GM19099 (cell line): ENCODE measurements at regions not wholly inside any gene's neighbourhood (a gene's known extent, or its start where the extent isn't known, plus 50 kb on each side); places are given as distances from the start of the nearest gene placed in this dataset.

Source experiments
- POLR2A ChIP-seq: IDR thresholded peaks from 3 replicates; pipeline ENCODE4 v1.6.1; 2011; ENCODE audit warnings: low read depth; ENCODE audit not compliant: insufficient read length; ENCODE audit errors: extremely low read depth

DNA sequence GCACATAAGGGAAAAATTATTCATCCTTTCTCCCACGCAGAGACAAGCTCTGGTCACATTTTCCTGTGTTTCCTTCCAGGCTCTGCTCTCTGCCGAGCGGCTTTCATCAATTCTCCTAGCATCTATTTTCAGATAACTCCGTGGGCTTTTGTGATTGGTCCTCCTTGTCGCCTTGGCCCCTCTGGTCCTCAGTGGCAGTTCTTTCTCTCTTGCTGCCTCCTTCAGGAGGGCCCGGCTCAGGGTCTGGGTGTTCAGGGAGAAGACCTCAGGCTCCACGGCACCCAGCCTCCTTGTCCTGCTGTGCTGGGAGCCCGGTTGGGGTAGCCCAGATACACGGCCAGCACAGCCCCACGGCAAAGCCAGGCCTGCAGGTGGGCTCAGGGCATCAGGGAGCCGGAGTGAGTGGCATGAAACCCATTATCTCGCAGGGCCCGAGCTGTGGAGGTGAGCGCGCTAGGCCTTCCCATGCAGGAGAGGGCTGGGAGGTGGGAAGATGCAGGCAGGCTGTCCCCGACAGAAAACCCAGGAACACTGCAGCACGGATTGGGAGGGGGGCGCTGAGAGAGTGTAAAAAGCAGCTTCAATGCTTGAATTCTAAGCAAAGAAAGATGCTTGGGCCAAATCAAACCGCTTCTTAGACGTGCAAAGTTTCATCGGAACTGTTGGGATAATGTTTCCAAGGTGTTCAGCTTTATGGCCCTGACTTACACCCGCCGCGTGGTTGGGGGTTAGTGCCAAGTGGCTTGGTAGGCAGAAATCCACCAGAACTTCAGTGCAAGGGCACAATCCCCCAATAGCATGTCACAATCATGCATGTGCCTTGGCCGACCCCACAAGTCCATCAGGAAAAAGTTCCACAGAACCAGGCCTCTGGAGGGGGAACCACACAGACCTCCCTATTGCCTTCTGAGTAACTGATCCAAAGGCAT is 81.9 kb upstream of the WNT7B start:
- no peak for TF ChIP-seq POLR2A

DNA sequence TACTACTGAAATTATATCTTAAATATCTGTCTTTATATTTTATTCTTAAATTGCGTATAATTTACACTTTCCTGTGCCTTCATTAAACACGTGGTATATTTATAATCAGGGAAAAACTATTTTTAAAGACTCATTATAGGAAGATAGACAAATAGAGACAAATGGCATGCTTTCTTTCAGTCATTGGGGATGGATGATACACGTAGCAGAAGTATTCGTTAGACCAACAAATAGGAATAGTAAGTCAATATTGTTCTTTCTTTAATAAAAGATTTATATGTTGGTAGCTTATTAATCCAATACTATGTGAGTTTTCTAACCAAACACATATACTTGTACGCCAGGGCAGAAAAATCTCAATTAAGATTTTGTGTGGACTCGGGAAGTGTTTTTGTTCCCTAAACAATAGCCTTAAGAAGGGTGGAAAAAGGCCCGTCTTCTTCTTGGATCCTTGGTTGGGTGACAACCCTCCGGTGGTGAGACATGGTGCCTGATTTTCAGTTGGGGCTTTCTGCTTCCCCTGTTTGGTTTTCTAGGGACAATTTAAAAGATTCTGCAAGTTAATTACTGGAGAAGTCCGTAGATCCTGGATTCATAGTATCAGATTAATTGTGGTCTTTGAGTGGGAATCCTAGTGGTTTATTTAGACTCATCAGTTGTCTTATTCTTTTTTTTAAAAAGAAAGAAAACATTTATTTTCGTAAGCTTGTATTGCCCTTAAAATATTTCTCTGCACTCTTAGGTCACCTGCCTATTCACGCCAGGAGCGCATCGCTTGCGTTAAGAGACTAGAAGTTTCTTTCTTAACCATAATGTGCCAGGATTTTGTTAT is 83.5 kb upstream of the WNT7B start:
- no peak for TF ChIP-seq POLR2A

DNA sequence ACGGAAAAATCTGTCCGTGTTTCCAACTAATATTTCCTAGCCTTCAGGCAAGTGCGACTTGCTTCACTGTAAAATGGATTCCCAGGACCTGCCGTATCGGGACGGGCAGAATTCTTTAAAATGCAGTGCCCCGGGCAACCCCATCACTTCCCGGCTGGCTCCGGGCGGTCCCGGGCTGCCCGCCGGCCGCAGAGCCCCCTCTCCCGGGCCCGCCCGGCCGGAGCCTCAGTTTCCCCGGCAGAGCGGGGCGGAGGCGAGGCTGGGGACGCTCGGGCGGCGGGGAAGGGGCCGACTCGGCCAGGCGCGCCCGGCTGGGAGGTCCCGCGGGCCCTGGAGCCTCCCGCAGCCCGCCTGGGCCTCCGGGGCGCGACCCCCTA is 84.2 kb upstream of the WNT7B start:
- TF ChIP-seq POLR2A = no peak

DNA sequence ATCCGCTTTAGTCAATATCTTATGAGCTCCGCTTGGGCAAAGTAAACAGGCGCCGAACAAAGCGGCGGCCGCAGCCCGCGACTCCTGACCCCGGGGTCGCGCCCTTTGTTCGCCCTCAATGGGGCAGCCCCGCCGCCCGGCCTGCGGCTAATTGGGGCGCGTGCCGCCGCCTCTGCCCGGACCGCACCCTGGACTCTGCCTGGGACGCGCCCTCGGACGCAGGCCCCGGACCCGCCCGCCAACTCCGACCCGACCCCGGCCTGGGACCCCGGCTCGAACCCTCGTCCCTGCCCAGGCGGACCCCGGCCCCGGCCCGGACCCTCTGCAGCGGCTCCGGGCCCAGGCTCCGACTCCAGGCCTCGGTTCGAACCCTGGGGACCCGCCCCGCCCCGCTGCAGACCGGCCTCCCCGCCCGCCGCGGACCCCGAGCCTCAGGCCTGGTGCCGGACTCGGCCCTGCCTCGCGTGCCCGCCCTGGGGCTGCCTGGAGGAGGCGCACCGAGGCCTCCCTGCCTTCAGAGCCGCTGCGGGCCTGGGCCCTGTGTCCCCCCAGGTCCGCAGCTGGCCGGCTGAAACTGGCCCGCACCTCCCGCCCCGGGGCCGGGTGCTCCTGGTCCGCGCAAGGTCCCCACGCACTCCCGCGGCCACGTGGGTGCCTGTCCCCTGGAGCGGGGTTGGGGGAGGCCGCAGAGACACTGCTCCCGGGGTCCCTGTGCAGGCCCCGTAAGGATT is 84.7 kb upstream of the WNT7B start:
- no peak for TF ChIP-seq POLR2A

DNA sequence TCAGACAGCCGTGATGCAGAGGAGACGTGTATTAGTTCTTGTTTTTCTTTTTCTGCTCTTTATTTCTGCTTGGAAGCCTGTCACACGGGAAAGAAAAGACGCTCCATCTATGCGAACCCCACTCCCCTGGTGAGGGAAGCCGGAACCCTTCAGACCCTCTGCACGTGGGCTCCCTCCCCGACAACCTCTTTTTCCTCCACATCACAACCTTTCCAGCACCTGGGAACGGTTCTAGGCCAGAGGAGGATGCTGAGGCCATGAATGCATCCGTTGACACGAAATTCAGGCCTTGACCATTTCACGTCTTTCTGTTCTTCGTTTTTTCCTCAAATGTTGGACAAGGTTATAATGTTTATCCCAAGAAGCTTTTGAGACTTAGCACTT is 85.3 kb upstream of the WNT7B start:
- TF ChIP-seq POLR2A = no peak

DNA sequence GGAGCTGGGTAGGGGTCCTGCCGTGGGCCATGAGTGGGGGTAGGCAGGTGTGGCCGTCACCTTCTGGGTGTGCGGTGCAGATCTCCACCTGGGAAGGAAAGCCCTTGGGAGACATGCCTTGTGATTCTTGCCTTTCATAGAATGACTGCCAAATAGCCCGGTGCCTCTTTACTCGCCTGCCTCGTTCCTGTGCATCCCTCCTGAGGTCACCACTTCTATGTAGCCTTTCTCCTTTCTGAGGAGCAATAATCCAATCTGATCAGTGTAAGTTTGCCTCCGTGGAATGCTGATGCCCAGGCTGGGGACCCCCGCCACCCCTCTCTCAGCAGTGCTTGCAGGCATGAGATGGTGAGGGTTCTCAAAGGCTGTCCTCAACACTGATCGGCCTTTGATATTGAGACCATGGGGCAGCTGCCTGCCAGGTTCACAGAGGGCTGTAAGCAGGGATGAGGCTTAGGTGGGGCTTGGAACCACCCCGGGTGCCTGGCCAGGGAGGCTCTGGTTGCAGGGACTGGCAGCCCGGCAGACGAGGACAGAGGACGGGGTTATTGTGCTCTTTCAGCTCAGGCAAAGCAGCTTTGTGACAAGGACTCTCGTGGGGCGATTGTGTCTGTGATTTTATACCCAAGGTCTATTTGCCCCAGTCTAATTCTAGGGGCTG is 86.1 kb upstream of the WNT7B start:
- TF ChIP-seq POLR2A = no peak

DNA sequence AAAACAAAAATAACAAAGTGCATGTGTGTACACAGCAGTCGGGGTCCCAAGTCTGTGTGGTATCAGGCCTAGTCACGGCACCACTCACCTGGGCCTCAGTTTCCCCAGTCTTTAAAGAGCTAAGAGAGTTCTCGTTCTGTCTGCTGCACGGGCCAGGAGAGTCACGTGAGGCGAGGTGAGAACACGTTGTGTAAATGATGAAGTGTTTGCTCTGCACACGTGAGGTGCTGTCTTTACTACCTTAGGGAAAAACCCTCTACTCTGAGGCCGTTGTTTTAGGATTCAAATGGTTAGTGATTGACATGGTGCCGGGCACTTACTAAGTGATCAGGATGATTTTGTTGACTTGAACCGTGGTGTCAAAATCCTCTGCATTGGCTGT is 86.5 kb upstream of the PPARA start:
- no peak for TF ChIP-seq POLR2A

DNA sequence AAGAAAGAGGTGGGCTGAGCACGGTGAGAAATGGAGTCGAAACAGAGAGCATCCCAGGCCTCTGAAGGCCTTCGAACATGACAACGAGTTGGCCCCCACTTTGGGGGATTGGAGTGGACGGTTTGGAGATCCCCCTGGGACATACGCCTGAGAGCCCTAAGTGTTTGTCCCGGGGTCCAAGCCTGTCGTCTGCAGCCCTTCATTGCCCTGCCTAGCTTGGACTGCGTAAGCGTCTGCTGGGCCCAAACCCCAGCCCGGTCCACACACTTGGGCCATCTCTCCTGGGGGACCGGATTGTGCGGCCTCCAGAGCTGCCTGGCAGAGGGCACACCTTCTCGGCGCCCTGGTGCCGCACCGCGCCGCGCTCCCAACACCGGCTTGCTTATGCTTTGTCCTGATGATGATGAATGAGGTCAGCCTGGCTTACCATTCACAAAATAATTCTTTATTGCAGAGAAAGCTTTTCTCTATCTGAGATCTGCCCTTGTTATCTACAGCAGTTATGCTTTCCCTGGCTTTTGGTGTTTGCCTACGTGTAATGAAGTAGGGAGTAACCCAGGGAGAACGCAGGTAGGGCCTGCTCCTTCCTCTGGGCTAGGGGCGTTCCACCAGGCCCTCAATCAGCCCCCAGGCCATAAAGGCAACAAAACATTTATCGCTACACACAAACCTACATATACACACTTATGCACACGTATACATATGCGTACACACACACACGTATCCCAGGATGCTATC is 85.9 kb upstream of the PPARA start:
- no peak for TF ChIP-seq POLR2A

DNA sequence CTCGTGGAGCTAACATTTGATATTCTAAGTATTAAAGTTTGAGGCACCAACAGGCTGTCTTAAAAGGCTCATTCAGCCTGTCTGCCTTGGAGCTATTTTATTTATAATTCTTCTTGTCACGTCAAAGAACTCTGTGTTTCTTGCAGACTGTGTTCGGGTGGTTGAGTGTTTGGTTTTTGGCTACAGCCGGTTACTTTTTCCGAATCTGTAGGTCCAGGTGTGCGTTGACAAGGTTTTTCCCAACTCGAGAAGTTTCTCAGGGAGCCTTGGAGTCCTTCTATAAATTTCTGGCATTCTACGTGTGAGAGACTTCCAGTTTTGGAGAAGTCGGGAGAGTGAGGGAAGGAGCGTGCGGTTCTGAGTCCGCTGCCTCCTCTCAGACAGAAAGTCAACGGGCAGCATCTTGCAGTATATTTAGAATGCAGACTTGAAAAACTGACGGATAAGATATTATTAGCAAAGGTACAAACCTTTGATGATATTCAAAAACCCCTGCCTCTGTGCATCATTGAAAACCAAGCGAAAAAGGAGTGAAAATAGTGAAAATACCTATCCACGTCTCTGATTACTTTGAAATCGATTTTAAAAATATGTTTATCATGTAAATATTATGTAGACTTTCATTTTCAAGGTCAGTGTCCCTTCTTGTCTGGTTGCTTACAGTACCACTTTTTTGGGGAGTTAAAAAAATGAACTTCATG is 85.2 kb upstream of the PPARA start:
- TF ChIP-seq POLR2A = no peak

DNA sequence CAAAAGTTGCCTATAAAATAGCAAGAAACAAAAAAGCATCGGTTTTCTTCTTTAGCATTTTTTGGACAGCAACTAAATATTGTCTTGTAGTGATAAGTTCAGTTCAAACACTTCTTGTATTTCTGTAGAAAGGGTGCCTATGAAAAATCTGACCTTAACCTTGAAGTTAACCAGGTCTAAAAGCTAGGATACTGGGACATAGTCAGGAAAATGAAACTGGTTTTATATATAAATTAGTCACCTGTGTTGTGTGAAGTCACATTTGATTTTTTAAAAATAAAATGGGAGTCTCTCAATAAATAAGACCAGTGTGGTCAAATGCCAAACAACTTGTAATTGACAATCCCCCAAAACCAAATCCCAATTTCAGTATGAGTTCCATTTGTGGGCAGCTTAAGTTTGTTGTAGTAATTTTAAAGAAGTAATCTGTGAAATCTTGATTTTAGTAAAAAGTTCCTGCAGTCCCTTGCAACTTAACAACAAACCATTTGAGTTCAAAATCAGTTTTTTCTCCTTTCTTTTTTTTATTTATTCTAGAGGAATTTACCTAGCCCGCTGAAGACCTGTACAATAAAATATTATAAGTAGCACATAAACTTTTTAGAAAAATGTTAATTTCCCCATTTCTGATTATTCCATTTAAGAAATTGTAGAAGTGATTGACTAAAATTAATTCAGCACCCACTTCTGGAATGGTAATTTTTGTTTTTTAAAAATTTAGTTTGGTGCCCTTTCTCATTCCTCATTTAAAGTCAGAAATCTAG is 84.5 kb upstream of the PPARA start:
- no peak for TF ChIP-seq POLR2A

DNA sequence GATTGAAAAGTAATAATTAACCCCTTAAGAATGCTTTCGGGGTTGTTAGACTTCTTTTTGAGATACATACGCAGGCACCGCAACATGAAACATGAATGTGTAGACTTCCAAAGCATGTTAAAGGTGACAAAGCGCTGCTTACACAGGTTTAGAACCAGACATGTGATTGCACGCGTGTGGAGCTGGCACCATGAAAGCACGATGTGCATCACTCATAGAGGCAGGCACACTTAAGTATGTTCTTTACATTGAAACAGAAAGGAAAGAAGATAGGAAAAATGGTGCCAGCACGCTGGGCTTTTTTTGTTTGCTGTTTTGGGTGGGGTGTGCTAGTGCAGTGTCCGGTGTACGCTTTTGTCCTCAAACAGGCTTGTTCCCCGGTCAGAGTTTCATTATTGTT is 83.6 kb upstream of the PPARA start:
- no peak for TF ChIP-seq POLR2A

DNA sequence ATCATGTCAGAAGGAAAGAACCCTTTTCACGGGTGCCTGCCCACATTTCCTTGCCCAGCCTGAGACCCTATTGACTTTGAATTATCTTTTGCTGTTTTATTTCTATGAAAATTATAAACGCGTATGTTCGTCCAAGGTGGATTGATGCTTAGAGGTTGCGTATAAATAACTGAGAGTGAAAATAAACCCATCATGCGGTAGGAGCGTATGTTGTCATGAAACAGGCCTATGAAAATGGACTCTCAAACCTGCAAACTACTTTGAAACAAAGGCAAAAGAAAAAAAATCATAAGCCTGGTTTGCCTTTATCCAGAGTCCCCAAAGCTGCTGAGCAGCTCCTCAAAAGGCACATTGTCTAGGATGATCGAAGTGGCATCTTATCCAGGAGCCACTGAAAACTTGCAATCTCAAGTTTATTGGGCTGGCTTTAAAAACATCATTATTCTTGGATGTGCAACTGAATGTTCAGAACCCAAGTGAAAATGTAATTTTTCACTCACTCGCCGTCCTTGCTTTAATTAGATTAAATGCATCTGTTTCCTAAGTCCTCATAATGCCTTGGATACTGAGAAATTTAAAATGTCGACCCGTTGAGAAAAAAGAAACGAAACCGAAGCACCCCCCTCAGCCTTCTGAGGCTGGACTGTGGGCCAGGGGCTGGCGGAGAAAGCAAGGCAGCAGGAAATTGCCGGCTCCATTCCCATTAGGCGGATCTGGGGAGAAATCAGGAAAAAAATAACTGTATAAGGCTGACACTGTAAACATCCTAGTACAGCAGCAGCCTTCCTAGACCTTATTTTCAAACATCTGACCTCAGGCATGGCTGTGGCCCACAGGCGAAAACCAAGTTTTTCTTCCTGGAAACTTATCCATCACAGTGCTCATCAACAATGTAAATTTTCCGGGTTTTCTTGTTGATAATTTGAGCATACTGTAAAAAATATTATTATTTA is 82.9 kb upstream of the PPARA start:
- no peak for TF ChIP-seq POLR2A

DNA sequence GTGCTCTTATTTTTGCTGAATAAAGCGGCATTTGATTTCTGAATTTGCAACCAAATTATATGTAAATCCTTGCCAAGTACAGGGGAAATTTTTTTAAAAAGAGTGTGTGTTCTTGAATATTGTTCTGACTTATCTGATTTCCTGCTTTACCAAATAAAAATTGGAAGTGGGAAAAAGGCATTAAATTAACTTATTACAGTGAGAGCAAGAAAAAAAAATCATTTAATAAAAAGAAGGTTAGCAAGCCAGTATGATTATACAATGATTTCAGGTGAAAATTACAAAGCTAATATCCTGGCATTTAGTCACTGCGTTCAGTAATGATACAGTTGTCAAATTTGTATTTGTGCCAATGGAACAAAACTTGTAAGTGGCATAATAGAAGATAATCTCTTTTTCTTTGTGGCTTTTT is 82.1 kb upstream of the PPARA start:
- TF ChIP-seq POLR2A = no peak
